Loucy (cell line): ENCODE measurements at regions not wholly inside any gene's neighbourhood (a gene's known extent, or its start where the extent isn't known, plus 50 kb on each side); places are given as distances from the start of the nearest gene placed in this dataset.

Experiments used
- CTCF ChIP-seq: fragments of 200-600 bp; sonication (generic); conservative IDR thresholded peaks from 2 replicates; pipeline ENCODE4 v1.5.1; 2014; ENCODE audit warnings: mild to moderate bottlenecking, antibody characterized with exemption, low read length
- EZH2phosphoT487 ChIP-seq: fragments of 200-600 bp; IDR thresholded peaks from 2 replicates; pipeline ENCODE4 v1.6.1; 2018; ENCODE audit warnings: antibody characterized with exemption, mild to moderate bottlenecking, moderate library complexity, borderline replicate concordance

- TF ChIP-seq CTCF (no peak), EZH2phosphoT487 (no peak)
These were observed 329.4 kb downstream of the IRX1 start for GRCh38 chr5:3925022-3925421.
